ENCODE measurements at regions not wholly inside any gene's neighbourhood (a gene's known extent, or its start where the extent isn't known, plus 50 kb on each side); places are given as distances from the start of the nearest gene placed in this dataset.

GRCh38 chr16:75921281-75921680 lies 195.0 kb upstream of the CPHXL start:
- TF ChIP-seq, protein P1, sequence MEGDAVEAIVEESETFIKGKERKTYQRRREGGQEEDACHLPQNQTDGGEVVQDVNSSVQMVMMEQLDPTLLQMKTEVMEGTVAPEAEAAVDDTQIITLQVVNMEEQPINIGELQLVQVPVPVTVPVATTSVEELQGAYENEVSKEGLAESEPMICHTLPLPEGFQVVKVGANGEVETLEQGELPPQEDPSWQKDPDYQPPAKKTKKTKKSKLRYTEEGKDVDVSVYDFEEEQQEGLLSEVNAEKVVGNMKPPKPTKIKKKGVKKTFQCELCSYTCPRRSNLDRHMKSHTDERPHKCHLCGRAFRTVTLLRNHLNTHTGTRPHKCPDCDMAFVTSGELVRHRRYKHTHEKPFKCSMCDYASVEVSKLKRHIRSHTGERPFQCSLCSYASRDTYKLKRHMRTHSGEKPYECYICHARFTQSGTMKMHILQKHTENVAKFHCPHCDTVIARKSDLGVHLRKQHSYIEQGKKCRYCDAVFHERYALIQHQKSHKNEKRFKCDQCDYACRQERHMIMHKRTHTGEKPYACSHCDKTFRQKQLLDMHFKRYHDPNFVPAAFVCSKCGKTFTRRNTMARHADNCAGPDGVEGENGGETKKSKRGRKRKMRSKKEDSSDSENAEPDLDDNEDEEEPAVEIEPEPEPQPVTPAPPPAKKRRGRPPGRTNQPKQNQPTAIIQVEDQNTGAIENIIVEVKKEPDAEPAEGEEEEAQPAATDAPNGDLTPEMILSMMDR (IDR thresholded peaks at IDR 0.05) = no peak
- no peak for TF ChIP-seq POLR2A (IDR thresholded peaks at IDR 0.05)
